ENCODE measurements at regions not wholly inside any gene's neighbourhood (a gene's known extent, or its start where the extent isn't known, plus 50 kb on each side); places are given as distances from the start of the nearest gene placed in this dataset.

- no peak for DNase-seq (ENCODE audit: low read depth)
- in situ Hi-C loops (cut with HindIII; ENCODE audit: low pct_unique_long_range_greater_than_20kb, low sequenced_read_pairs) = no loop called here
These were observed 51.6 kb downstream of the SPANXA2 start for GRCh38 chrX:141641138-141641537.

DNA sequence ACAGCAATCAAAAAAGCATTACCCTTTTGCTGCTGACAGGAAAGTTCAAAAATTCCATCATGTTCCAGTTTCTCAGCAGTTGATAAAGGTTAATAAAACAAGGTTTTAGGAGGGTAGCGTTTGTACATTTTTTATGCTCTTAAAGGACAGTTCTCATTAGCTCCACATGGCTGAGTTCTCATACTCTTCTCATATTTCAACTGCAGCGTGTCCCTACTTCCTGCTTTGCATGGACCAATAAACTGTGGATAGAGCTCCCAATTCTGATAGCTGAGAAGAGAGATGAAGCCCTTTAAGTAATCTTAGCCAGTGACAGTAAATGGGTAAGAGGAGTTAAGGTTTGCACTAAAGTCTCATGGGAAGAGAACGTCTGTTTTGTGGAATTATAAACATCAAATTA lies 53.5 kb downstream of the SPANXA2 start:
- DNase-seq (ENCODE audit: low read depth) = peak; percentile 35
- in situ Hi-C loops (cut with HindIII; ENCODE audit: low pct_unique_long_range_greater_than_20kb, low sequenced_read_pairs) = no loop called here

Data from Caki2 (cell line).